ENCODE measurements at regions not wholly inside any gene's neighbourhood (a gene's known extent, or its start where the extent isn't known, plus 50 kb on each side); places are given as distances from the start of the nearest gene placed in this dataset.

- Histone ChIP-seq H2AFZ (no peak overlapping the region), H3K9me3 (ENCODE audit: low read depth) (no peaks in the 10 kb centered on the region), H3F3A (ENCODE audit: insufficient read depth) (no peaks in the 10 kb centered on the region), H3K79me2 (ENCODE audit: insufficient read depth) (no peaks in the 10 kb centered on the region), H3K27me3 (replicated peaks; ENCODE audit: insufficient read depth) (no peaks in the 10 kb centered on the region), H3K36me3 (ENCODE audit: low read depth) (no peaks in the 10 kb centered on the region), H3K9ac (no peak overlapping the region), H4K20me1 (ENCODE audit: insufficient read depth) (no peaks in the 10 kb centered on the region), H3K4me3 (no peak overlapping the region), H3K4me1 (ENCODE audit: insufficient read depth) (no peaks in the 10 kb centered on the region), H3K27ac (no peak overlapping the region), H3K9me2 (ENCODE audit: insufficient read depth) (no peaks in the 10 kb centered on the region), H3K4me2 (ENCODE audit: unreplicated experiment) (no peak overlapping the region)
- no peak for DNase-seq
- WGBS, 2 experiments (ENCODE audit: low coverage in 1 of 2, low lambda C conversion rate in 2 of 2, missing lambda C conversion rate in 2 of 2), result 29 to 33% methylated on average over 4 of the region's 4 CpGs
- in situ Hi-C loops (cut with MboI), result no loop called here
- TF ChIP-seq EZH2phosphoT487 (IDR thresholded peaks at IDR 0.05; ENCODE audit: insufficient read depth, low read depth) (no peak), EZH2 (IDR thresholded peaks at IDR 0.05; ENCODE audit: insufficient read depth, poor library complexity, severe bottlenecking) (no peak)
Measured at GRCh38 chrX:25181775-25182174, 166.0 kb upstream of the ARX start.

DNA sequence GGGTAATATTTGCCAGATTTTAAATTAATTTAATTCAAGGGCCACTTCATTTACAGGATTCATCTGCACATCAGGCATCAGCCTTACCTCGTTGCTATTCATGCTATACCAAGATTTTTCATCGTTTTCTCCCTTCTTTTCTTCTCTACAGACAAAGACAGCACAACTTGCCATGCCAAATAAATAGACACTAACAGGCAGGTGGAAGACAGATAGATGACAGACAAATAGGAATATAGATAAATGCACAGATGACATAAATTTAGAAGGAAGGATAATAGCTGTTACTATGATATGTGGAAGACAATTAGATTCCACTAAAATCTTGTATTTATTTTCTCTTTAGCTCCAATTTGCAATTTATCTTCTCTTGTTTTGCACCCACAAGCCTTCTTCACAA lies 164.5 kb upstream of the ARX start:
- no peak overlapping the region for H3K9ac ChIP-seq
- no peaks in the 10 kb centered on the region for H3K9me3 ChIP-seq (ENCODE audit: low read depth)
- no peaks in the 10 kb centered on the region for H3K9me2 ChIP-seq (ENCODE audit: insufficient read depth)
- no peaks in the 10 kb centered on the region for H3F3A ChIP-seq (ENCODE audit: insufficient read depth)
- 5 to 8% methylated on average over 2 of the region's 2 CpGs for WGBS, 2 experiments (ENCODE audit: low coverage in 1 of 2, low lambda C conversion rate in 2 of 2, missing lambda C conversion rate in 2 of 2)
- H4K20me1 ChIP-seq (ENCODE audit: insufficient read depth), result no peaks in the 10 kb centered on the region
- no peak for TF ChIP-seq EZH2 (IDR thresholded peaks at IDR 0.05; ENCODE audit: insufficient read depth, poor library complexity, severe bottlenecking)
- TF ChIP-seq EZH2phosphoT487 (IDR thresholded peaks at IDR 0.05; ENCODE audit: insufficient read depth, low read depth), result no peak
- H3K27me3 ChIP-seq (replicated peaks; ENCODE audit: insufficient read depth), result no peaks in the 10 kb centered on the region
- no peak overlapping the region for H3K4me2 ChIP-seq (ENCODE audit: unreplicated experiment)
- no peaks in the 10 kb centered on the region for H3K4me1 ChIP-seq (ENCODE audit: insufficient read depth)
- no peaks in the 10 kb centered on the region for H3K36me3 ChIP-seq (ENCODE audit: low read depth)
- in situ Hi-C loops (cut with MboI), result no loop called here
- no peak overlapping the region for H3K27ac ChIP-seq
- no peak overlapping the region for H2AFZ ChIP-seq
- no peak overlapping the region for H3K4me3 ChIP-seq
- DNase-seq, result no peak
- H3K79me2 ChIP-seq (ENCODE audit: insufficient read depth), result no peaks in the 10 kb centered on the region

DNA sequence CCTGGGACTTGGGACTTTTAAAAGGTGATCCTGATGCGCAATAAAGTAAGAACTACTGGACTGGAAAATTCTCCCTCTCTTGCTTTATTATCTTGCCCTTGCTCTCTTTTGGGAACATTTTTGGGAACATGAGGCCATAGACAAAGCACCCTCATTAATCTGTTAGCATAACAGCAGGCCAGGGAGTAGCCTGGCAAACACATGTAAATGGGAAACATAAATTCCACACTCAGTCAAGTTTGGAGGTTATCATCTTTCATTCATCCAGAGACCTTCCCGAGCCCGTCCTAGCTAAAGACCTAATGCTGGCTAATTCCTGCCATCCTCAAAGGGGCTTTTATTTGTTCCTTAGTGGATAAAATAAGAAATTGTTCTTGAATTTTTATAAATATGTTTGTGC lies 162.8 kb upstream of the ARX start:
- H3K27me3 ChIP-seq (replicated peaks; ENCODE audit: insufficient read depth), result no peaks in the 10 kb centered on the region
- in situ Hi-C loops (cut with MboI), result no loop called here
- H3K9ac ChIP-seq, result no peak overlapping the region
- no peak for DNase-seq
- no peak overlapping the region for H3K4me3 ChIP-seq
- no peaks in the 10 kb centered on the region for H3K9me2 ChIP-seq (ENCODE audit: insufficient read depth)
- no peaks in the 10 kb centered on the region for H3F3A ChIP-seq (ENCODE audit: insufficient read depth)
- H3K4me2 ChIP-seq (ENCODE audit: unreplicated experiment), result no peak overlapping the region
- H2AFZ ChIP-seq, result no peak overlapping the region
- no peaks in the 10 kb centered on the region for H3K79me2 ChIP-seq (ENCODE audit: insufficient read depth)
- 28 to 33% methylated on average over 3 of the region's 3 CpGs for WGBS, 2 experiments (ENCODE audit: low coverage in 1 of 2, low lambda C conversion rate in 2 of 2, missing lambda C conversion rate in 2 of 2)
- no peak overlapping the region for H3K27ac ChIP-seq
- TF ChIP-seq EZH2phosphoT487 (IDR thresholded peaks at IDR 0.05; ENCODE audit: insufficient read depth, low read depth), result no peak
- TF ChIP-seq EZH2 (IDR thresholded peaks at IDR 0.05; ENCODE audit: insufficient read depth, poor library complexity, severe bottlenecking), result no peak
- no peaks in the 10 kb centered on the region for H3K36me3 ChIP-seq (ENCODE audit: low read depth)
- H3K4me1 ChIP-seq (ENCODE audit: insufficient read depth), result no peaks in the 10 kb centered on the region
- H3K9me3 ChIP-seq (ENCODE audit: low read depth), result no peaks in the 10 kb centered on the region
- no peaks in the 10 kb centered on the region for H4K20me1 ChIP-seq (ENCODE audit: insufficient read depth)

- Histone ChIP-seq H3F3A (ENCODE audit: insufficient read depth) (no peaks in the 10 kb centered on the region), H3K4me2 (ENCODE audit: unreplicated experiment) (no peak overlapping the region), H3K9me3 (ENCODE audit: low read depth) (no peaks in the 10 kb centered on the region), H2AFZ (no peak overlapping the region), H3K79me2 (ENCODE audit: insufficient read depth) (no peaks in the 10 kb centered on the region), H3K36me3 (ENCODE audit: low read depth) (no peaks in the 10 kb centered on the region), H4K20me1 (ENCODE audit: insufficient read depth) (no peaks in the 10 kb centered on the region), H3K27me3 (replicated peaks; ENCODE audit: insufficient read depth) (no peaks in the 10 kb centered on the region), H3K9me2 (ENCODE audit: insufficient read depth) (no peaks in the 10 kb centered on the region), H3K4me1 (ENCODE audit: insufficient read depth) (no peaks in the 10 kb centered on the region), H3K4me3 (no peak overlapping the region), H3K27ac (no peak overlapping the region), H3K9ac (no peak overlapping the region)
- TF ChIP-seq EZH2 (IDR thresholded peaks at IDR 0.05; ENCODE audit: insufficient read depth, poor library complexity, severe bottlenecking) (no peak), EZH2phosphoT487 (IDR thresholded peaks at IDR 0.05; ENCODE audit: insufficient read depth, low read depth) (no peak)
- 39 to 51% methylated on average over 4 to 5 of the region's 5 CpGs for WGBS, 2 experiments (ENCODE audit: low coverage in 1 of 2, low lambda C conversion rate in 2 of 2, missing lambda C conversion rate in 2 of 2)
- no peak for DNase-seq
- in situ Hi-C loops (cut with MboI), result no loop called here
Measured at GRCh38 chrX:25175743-25176142, 160.0 kb upstream of the ARX start.

DNA sequence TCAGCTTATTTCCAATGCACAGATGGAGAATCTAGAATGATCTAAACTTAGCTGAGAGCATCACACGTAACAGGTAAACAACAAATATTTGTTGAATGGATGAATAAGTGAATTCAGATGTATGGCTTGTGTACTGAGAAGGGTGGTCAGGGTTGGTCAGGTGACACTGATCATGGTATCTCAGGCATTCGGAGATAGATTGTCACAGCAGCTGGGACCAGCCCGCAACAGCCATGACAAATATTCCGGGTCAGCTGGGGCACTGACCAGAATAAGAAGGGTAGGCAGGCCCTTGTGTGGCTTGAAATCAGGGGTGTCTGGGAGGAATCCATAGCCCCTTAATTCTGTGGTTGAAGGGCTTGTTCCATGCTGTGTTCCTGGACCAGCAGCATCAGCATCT lies 159.4 kb upstream of the ARX start:
- no peak overlapping the region for H3K4me2 ChIP-seq (ENCODE audit: unreplicated experiment)
- no peaks in the 10 kb centered on the region for H3K79me2 ChIP-seq (ENCODE audit: insufficient read depth)
- no peaks in the 10 kb centered on the region for H4K20me1 ChIP-seq (ENCODE audit: insufficient read depth)
- no peak overlapping the region for H2AFZ ChIP-seq
- no peaks in the 10 kb centered on the region for H3K9me3 ChIP-seq (ENCODE audit: low read depth)
- in situ Hi-C loops (cut with MboI), result no loop called here
- no peaks in the 10 kb centered on the region for H3K4me1 ChIP-seq (ENCODE audit: insufficient read depth)
- WGBS, 2 experiments (ENCODE audit: low coverage in 1 of 2, low lambda C conversion rate in 2 of 2, missing lambda C conversion rate in 2 of 2), result 37 to 49% methylated on average over 4 of the region's 4 CpGs
- H3K27ac ChIP-seq, result no peak overlapping the region
- DNase-seq, result no peak
- H3K27me3 ChIP-seq (replicated peaks; ENCODE audit: insufficient read depth), result no peaks in the 10 kb centered on the region
- H3F3A ChIP-seq (ENCODE audit: insufficient read depth), result no peaks in the 10 kb centered on the region
- H3K9ac ChIP-seq, result no peak overlapping the region
- TF ChIP-seq EZH2 (IDR thresholded peaks at IDR 0.05; ENCODE audit: insufficient read depth, poor library complexity, severe bottlenecking) (no peak), EZH2phosphoT487 (IDR thresholded peaks at IDR 0.05; ENCODE audit: insufficient read depth, low read depth) (no peak)
- H3K36me3 ChIP-seq (ENCODE audit: low read depth), result no peaks in the 10 kb centered on the region
- H3K4me3 ChIP-seq, result no peak overlapping the region
- no peaks in the 10 kb centered on the region for H3K9me2 ChIP-seq (ENCODE audit: insufficient read depth)

All from GM23248 (cell line).